Midbrain (tissue), 1 donor: ENCODE measurements at regions not wholly inside any gene's neighbourhood (a gene's known extent, or its start where the extent isn't known, plus 50 kb on each side); places are given as distances from the start of the nearest gene placed in this dataset.

ENCODE experiments used
- DNase-seq: peaks from one replicate; lab custom pipeline; 2025; lab: John Stamatoyannopoulos, UW

GRCh38 chr13:111537115-111537728, 216.8 kb downstream of the TEX29 start:
- DNase-seq: no peak

- no peak for DNase-seq
Measured at GRCh38 chr13:111537843-111538499, 217.5 kb downstream of the TEX29 start.

GRCh38 chr13:111539252-111539651, 218.8 kb downstream of the TEX29 start:
- DNase-seq: no peak

- DNase-seq: no peak
Measured at GRCh38 chr13:111539791-111540446, 219.5 kb downstream of the TEX29 start.

- DNase-seq: no peak
Measured at GRCh38 chr13:111540486-111540885, 220.0 kb downstream of the TEX29 start.

- DNase-seq: no peak
Measured at GRCh38 chr13:111541345-111541744, 220.9 kb downstream of the TEX29 start.

GRCh38 chr13:111541752-111542529, 221.5 kb downstream of the TEX29 start:
- DNase-seq: no peak

- DNase-seq: no peak
Measured at GRCh38 chr13:111542530-111543341, 222.3 kb downstream of the TEX29 start.

- no peak for DNase-seq
Measured at GRCh38 chr13:111546921-111547675, 226.7 kb downstream of the TEX29 start.

- DNase-seq: no peak
Measured at GRCh38 chr13:111547726-111548273, 227.4 kb downstream of the TEX29 start.

GRCh38 chr13:111548301-111548700, 227.9 kb downstream of the TEX29 start:
- no peak for DNase-seq

- no peak for DNase-seq
Measured at GRCh38 chr13:111548805-111549204, 228.4 kb downstream of the TEX29 start.

GRCh38 chr13:111549464-111549863, 229.0 kb downstream of the TEX29 start:
- no peak for DNase-seq

- no peak for DNase-seq
Measured at GRCh38 chr13:111550062-111550461, 229.6 kb downstream of the TEX29 start.

- no peak for DNase-seq
Measured at GRCh38 chr13:111551204-111551820, 230.9 kb downstream of the TEX29 start.

GRCh38 chr13:111552891-111553655, 232.6 kb downstream of the TEX29 start:
- DNase-seq: no peak

- no peak for DNase-seq
Measured at GRCh38 chr13:111554539-111555267, 234.3 kb downstream of the TEX29 start.

- DNase-seq: no peak
Measured at GRCh38 chr13:111555268-111555808, 234.9 kb downstream of the TEX29 start.
